ENCODE measurements at regions not wholly inside any gene's neighbourhood (a gene's known extent, or its start where the extent isn't known, plus 50 kb on each side); places are given as distances from the start of the nearest gene placed in this dataset.

DNA sequence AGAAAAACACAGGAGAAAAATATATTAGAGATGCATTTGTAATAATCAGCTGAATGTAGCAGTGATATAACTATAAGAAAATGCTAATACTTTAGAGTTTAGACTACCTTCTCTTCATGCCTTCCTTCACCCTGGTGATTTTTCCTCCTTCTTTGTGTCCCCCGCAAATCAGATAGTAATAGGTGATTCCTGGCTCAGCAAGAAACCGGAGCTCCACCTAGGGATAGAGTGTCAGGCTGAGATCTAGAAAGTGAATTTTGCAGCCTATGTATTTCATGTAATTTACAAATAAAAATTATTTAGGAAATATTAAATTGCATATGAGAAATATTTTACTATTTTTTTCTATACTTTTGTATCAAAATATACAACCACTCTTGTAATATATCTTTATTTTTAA is 109.8 kb upstream of the ST8SIA4 start:
- BruUV-seq (replicated peaks), result no TSS peak

DNA sequence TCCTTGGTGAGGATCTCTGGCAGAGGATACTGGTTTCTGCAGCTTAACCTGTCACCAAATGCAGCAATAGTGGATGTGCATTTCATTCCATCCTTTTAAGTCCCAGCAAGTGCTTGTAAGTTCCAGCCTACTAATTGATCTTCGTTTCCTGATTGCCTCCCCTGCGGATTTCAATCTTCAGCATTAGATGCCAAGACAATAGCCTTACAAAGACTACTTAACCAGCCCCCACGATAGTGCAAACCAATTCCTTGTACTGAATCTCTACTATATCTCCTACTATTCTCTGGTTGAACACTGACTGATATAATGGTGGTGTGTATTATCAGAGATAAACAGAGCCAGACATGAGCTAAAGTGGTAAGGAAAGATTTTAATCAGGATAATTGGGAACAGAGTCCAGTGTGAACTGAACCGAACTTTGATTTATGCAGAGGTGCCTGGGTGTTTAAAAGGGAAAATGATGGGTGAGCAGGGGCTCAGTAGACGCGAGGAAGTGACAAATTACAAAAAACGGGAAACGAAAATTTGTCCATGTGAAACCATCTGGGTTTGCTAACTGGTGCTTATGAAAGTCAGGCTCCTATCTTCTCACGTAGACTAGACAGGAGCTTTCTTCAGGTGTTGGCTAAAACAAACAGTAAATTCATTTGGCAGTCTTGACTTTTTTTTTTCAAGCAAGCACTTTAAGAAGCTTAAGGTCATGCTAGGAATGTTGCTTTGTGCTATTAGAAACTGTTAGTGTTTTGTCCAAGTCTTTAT is 106.9 kb upstream of the ST8SIA4 start:
- intact Hi-C loops (cut with micrococcal nuclease) (no loop called here), dilution Hi-C loops (cut with MboI; ENCODE audit: extremely low pct_ligation_motif_present, low sequenced_read_pairs) (no loop called here)
- H3K9me1 ChIP-seq (replicated peaks; ENCODE audit: control insufficient read depth, extremely low read depth, insufficient read depth, low read length), result no peaks in the 10 kb centered on the region
- H3K4me2 ChIP-seq (ENCODE audit: insufficient read depth, low read length), result no peak overlapping the region
- DNase-seq (ENCODE audit: low read depth, low spot score), result no peak
- BruUV-seq (replicated peaks), result no TSS peak
- H3K27ac ChIP-seq (ENCODE audit: insufficient read depth, low read depth, low read length), result no peak overlapping the region
- TF ChIP-seq, protein P1, sequence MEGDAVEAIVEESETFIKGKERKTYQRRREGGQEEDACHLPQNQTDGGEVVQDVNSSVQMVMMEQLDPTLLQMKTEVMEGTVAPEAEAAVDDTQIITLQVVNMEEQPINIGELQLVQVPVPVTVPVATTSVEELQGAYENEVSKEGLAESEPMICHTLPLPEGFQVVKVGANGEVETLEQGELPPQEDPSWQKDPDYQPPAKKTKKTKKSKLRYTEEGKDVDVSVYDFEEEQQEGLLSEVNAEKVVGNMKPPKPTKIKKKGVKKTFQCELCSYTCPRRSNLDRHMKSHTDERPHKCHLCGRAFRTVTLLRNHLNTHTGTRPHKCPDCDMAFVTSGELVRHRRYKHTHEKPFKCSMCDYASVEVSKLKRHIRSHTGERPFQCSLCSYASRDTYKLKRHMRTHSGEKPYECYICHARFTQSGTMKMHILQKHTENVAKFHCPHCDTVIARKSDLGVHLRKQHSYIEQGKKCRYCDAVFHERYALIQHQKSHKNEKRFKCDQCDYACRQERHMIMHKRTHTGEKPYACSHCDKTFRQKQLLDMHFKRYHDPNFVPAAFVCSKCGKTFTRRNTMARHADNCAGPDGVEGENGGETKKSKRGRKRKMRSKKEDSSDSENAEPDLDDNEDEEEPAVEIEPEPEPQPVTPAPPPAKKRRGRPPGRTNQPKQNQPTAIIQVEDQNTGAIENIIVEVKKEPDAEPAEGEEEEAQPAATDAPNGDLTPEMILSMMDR (IDR thresholded peaks at IDR 0.05; ENCODE audit: extremely low read depth in 1 of 2, insufficient read depth in 1 of 2, low read depth in 1 of 2, low read length in 2 of 2), result no peak
- TF ChIP-seq JUN (IDR thresholded peaks at IDR 0.05; ENCODE audit: borderline replicate concordance, insufficient read depth, insufficient read length, low read depth) (no peak), GATA2 (IDR thresholded peaks at IDR 0.05; ENCODE audit: insufficient read depth, insufficient read length, low read depth, low read length) (no peak), MYC (IDR thresholded peaks at IDR 0.05; ENCODE audit: low read depth, low read length) (no peak), POLR2AphosphoS5 (IDR thresholded peaks at IDR 0.05; ENCODE audit: insufficient read depth, low read depth, low read length) (no peak), POLR2A (IDR thresholded peaks at IDR 0.05; ENCODE audit: low read depth, low read length) (no peak), EZH2 (IDR thresholded peaks at IDR 0.05; ENCODE audit: borderline replicate concordance, low read depth, low read length, severe bottlenecking) (no peak), FOS (IDR thresholded peaks at IDR 0.05; ENCODE audit: borderline replicate concordance, insufficient read depth, low read length) (no peak)
- TF ChIP-seq, protein P2, sequence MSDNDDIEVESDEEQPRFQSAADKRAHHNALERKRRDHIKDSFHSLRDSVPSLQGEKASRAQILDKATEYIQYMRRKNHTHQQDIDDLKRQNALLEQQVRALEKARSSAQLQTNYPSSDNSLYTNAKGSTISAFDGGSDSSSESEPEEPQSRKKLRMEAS (IDR thresholded peaks at IDR 0.05; ENCODE audit: insufficient read depth, insufficient read length), result no peak
- H3K36me3 ChIP-seq (ENCODE audit: control insufficient read depth in 2 of 2, extremely low read depth in 1 of 2, insufficient read depth in 2 of 2, low read length in 2 of 2), result no peaks in the 10 kb centered on the region
- no peak overlapping the region for H2AFZ ChIP-seq (ENCODE audit: low read depth, low read length)
- no peaks in the 10 kb centered on the region for H3K9me3 ChIP-seq (replicated peaks; ENCODE audit: control insufficient read depth, insufficient read depth, low read length)
- no peaks in the 10 kb centered on the region for H3K27me3 ChIP-seq (ENCODE audit: control insufficient read depth in 2 of 2, insufficient read depth in 2 of 2, low read length in 2 of 2)
- no peaks in the 10 kb centered on the region for H3K79me2 ChIP-seq (ENCODE audit: control insufficient read depth, insufficient read depth, low read length)
- H3K4me1 ChIP-seq (ENCODE audit: control insufficient read depth, extremely low read depth, insufficient read depth, low read length), result no peaks in the 10 kb centered on the region
- no peak for FAIRE-seq
- no peak overlapping the region for H3K9ac ChIP-seq (replicated peaks; ENCODE audit: extremely low read depth, insufficient read depth, low read length)
- CTCF ChIA-PET, result interaction anchor here (0.6 to 1.3 kb wide), 2 partner anchors 13 to 1011 kb away, joined by 5 read pairs; no protein-coding TSS in a partner anchor
- no peak overlapping the region for H3K4me3 ChIP-seq (replicated peaks in 1 of 3; ENCODE audit: insufficient read depth in 1 of 3, low read depth in 1 of 3, low read length in 3 of 3)
- POLR2A ChIA-PET, result no interaction called here
- no peaks in the 10 kb centered on the region for H4K20me1 ChIP-seq (replicated peaks; ENCODE audit: control insufficient read depth, extremely low read depth, insufficient read depth, low read length)

More for the DNA sequence above, 109.8 kb upstream of the ST8SIA4 start:
- POLR2A ChIA-PET, result interaction anchor here (0.6 kb wide), 1 partner anchor 185 kb away, joined by 3 read pairs; no protein-coding TSS in a partner anchor
- no peaks in the 10 kb centered on the region for H3K79me2 ChIP-seq (ENCODE audit: control insufficient read depth, insufficient read depth, low read length)
- peak; percentile 23 for DNase-seq (ENCODE audit: low read depth, low spot score)
- TF ChIP-seq, protein P1 (IDR thresholded peaks at IDR 0.05; ENCODE audit: extremely low read depth in 1 of 2, insufficient read depth in 1 of 2, low read depth in 1 of 2, low read length in 2 of 2), result no peak
- no peak for TF ChIP-seq GATA2 (IDR thresholded peaks at IDR 0.05; ENCODE audit: insufficient read depth, insufficient read length, low read depth, low read length)
- FAIRE-seq, result no peak
- no peak overlapping the region for H3K9ac ChIP-seq (replicated peaks; ENCODE audit: extremely low read depth, insufficient read depth, low read length)
- no peaks in the 10 kb centered on the region for H3K27me3 ChIP-seq (ENCODE audit: control insufficient read depth in 2 of 2, insufficient read depth in 2 of 2, low read length in 2 of 2)
- intact Hi-C loops (cut with micrococcal nuclease), result no loop called here
- H3K4me2 ChIP-seq (ENCODE audit: insufficient read depth, low read length), result no peak overlapping the region
- dilution Hi-C loops (cut with MboI; ENCODE audit: extremely low pct_ligation_motif_present, low sequenced_read_pairs), result no loop called here
- no peaks in the 10 kb centered on the region for H3K36me3 ChIP-seq (ENCODE audit: control insufficient read depth in 2 of 2, extremely low read depth in 1 of 2, insufficient read depth in 2 of 2, low read length in 2 of 2)
- no peaks in the 10 kb centered on the region for H4K20me1 ChIP-seq (replicated peaks; ENCODE audit: control insufficient read depth, extremely low read depth, insufficient read depth, low read length)
- no peak overlapping the region for H3K27ac ChIP-seq (ENCODE audit: insufficient read depth, low read depth, low read length)
- no peak overlapping the region for H2AFZ ChIP-seq (ENCODE audit: low read depth, low read length)
- CTCF ChIA-PET, result interaction anchor here (1.7 kb wide), 1 partner anchor 315 kb away, joined by 4 read pairs; no protein-coding TSS in a partner anchor
- H3K4me3 ChIP-seq (replicated peaks in 1 of 3; ENCODE audit: insufficient read depth in 1 of 3, low read depth in 1 of 3, low read length in 3 of 3), result no peak overlapping the region
- no peaks in the 10 kb centered on the region for H3K9me3 ChIP-seq (replicated peaks; ENCODE audit: control insufficient read depth, insufficient read depth, low read length)
- H3K4me1 ChIP-seq (ENCODE audit: control insufficient read depth, extremely low read depth, insufficient read depth, low read length), result no peaks in the 10 kb centered on the region
- H3K9me1 ChIP-seq (replicated peaks; ENCODE audit: control insufficient read depth, extremely low read depth, insufficient read depth, low read length), result no peaks in the 10 kb centered on the region
